H1 (cell line): ENCODE measurements at regions not wholly inside any gene's neighbourhood (a gene's known extent, or its start where the extent isn't known, plus 50 kb on each side); places are given as distances from the start of the nearest gene placed in this dataset.

ENCODE experiments used
- CTCF ChIA-PET: fragments of 300-600 bp; sonication (Branson Sonifier 250); formaldehyde crosslinking; loops from one replicate; lab custom pipeline; 2021; ENCODE audit not compliant: partially characterized antibody; lab: Charles Lee
- POLR2A ChIA-PET: fragments of 300-600 bp; sonication (Branson Sonifier 250); formaldehyde crosslinking; loops from one replicate; lab custom pipeline; 2021; ENCODE audit warnings: inconsistent platforms; ENCODE audit not compliant: partially characterized antibody; lab: Charles Lee
- DNase-seq, 2 experiments: peaks; one replicate each; pipeline versions ENCODE4 v3.0.0 to v3.0.0-alpha.2; 2010 to 2022; ENCODE audit warnings: low spot score in 2 of 2, low read depth in 1 of 2, mixed read lengths in 1 of 2
- FAIRE-seq: peaks from 2 replicates; lab custom pipeline; 2011; peaks lifted over from hg19 to GRCh38; lab: Jason Lieb, UNC
- H2AFZ ChIP-seq: 2 replicates; pipeline ENCODE4 v1.8.1; 2012; ENCODE audit warnings: low read length, inconsistent platforms
- H2AK5ac ChIP-seq: 2 replicates; pipeline ENCODE4 v1.6.1; 2013; ENCODE audit warnings: low read depth, low read length
- H2BK120ac ChIP-seq: replicated peaks from 2 replicates; pipeline ENCODE3; 2013; ENCODE audit warnings: low read depth, low read length, inconsistent platforms
- H2BK12ac ChIP-seq: 2 replicates; pipeline ENCODE4 v1.6.1; 2013; ENCODE audit warnings: low read depth, low read length
- H2BK15ac ChIP-seq: 2 replicates; pipeline ENCODE4 v1.6.1; 2013; ENCODE audit warnings: low read length
- H2BK20ac ChIP-seq: 2 replicates; pipeline ENCODE4 v1.6.1; 2013; ENCODE audit warnings: low read length
- H2BK5ac ChIP-seq: 2 replicates; pipeline ENCODE4 v1.6.1; 2013; ENCODE audit warnings: low read depth, low read length
- H3K14ac ChIP-seq: 2 replicates; pipeline ENCODE4 v1.6.1; 2013; ENCODE audit warnings: inconsistent platforms; ENCODE audit not compliant: insufficient read length
- H3K18ac ChIP-seq: 2 replicates; pipeline ENCODE4 v1.6.1; 2013; ENCODE audit warnings: low read length; ENCODE audit errors: extremely low read depth
- H3K23ac ChIP-seq: 2 replicates; pipeline ENCODE4 v1.6.1; 2013; ENCODE audit warnings: inconsistent platforms; ENCODE audit not compliant: insufficient read length
- H3K23me2 ChIP-seq: 2 replicates; pipeline ENCODE4 v1.6.1; 2013; ENCODE audit warnings: low read depth, low read length
- H3K27ac ChIP-seq: 2 replicates; pipeline ENCODE4 v1.6.1; 2011; ENCODE audit warnings: low read depth, low read length, inconsistent platforms
- H3K27me3 ChIP-seq, 4 experiments: replicated peaks in 1 of 4; 1 replicate in 1 of 4; 2 replicates in 3 of 4; pipeline versions ENCODE4 v1.6.1 to v1.8.1; 2011 to 2013; ENCODE audit warnings: low read length in 3 of 4, mild to moderate bottlenecking in 3 of 4, inconsistent platforms in 2 of 4, mixed read lengths in 2 of 4, moderate library complexity in 1 of 4; ENCODE audit not compliant: control insufficient read depth in 3 of 4, insufficient read depth in 3 of 4; ENCODE audit errors: extremely low read depth in 1 of 4
- H3K36me3 ChIP-seq, 4 experiments: 2 replicates each; pipeline versions ENCODE4 v1.6.1 to v1.8.1; 2011 to 2013; ENCODE audit warnings: mild to moderate bottlenecking in 4 of 4, low read length in 3 of 4, moderate library complexity in 2 of 4, control low read depth in 1 of 4, inconsistent platforms in 1 of 4; ENCODE audit not compliant: insufficient read depth in 4 of 4, control insufficient read depth in 2 of 4
- H3K4ac ChIP-seq: replicated peaks from 2 replicates; pipeline ENCODE3; 2013; ENCODE audit warnings: low read length, low read depth, mixed read lengths, inconsistent platforms; ENCODE audit not compliant: insufficient read length
- H3K4me1 ChIP-seq, 4 experiments: replicated peaks in 1 of 4; 1 replicate in 1 of 4; 2 replicates in 3 of 4; pipeline versions ENCODE4 v1.6.1 to v1.8.1; 2011 to 2013; ENCODE audit warnings: low read length in 3 of 4, inconsistent platforms in 2 of 4, mixed read lengths in 1 of 4; ENCODE audit not compliant: insufficient read depth in 4 of 4, control insufficient read depth in 3 of 4
- H3K4me2 ChIP-seq, 2 experiments: 2 replicates each; pipeline versions ENCODE4 v1.6.1 to v1.8.1; 2011 to 2013; ENCODE audit warnings: low read depth in 2 of 2, low read length in 2 of 2, control low read depth in 1 of 2, inconsistent platforms in 1 of 2, mild to moderate bottlenecking in 1 of 2; ENCODE audit not compliant: insufficient read depth in 1 of 2
- H3K4me3 ChIP-seq, 4 experiments: fragments of 200-600, 300-600 bp in 1 of 4; sonication (generic), shearing (Covaris generic), sonication (Bioruptor Twin) in 1 of 4; 2 replicates each; pipeline versions ENCODE4 v1.5.1 to v1.8.1; 2011 to 2016; ENCODE audit warnings: low read length in 4 of 4, low read depth in 3 of 4, control low read depth in 2 of 4, inconsistent platforms in 2 of 4, mild to moderate bottlenecking in 2 of 4, mixed read lengths in 1 of 4, moderate library complexity in 1 of 4; ENCODE audit not compliant: insufficient read depth in 2 of 4; ENCODE audit errors: extremely low read depth in 1 of 4
- H3K56ac ChIP-seq: replicated peaks from 2 replicates; pipeline ENCODE3; 2013; ENCODE audit warnings: low read depth, mild to moderate bottlenecking, mixed read lengths, low read length, inconsistent platforms; ENCODE audit not compliant: insufficient read length
- H3K79me1 ChIP-seq: 2 replicates; pipeline ENCODE4 v1.6.1; 2013; ENCODE audit warnings: low read depth, low read length, control low read depth
- H3K79me2 ChIP-seq, 2 experiments: 2 replicates each; pipeline versions ENCODE4 v1.6.1 to v1.8.1; 2012 to 2013; ENCODE audit warnings: low read length in 2 of 2, mild to moderate bottlenecking in 2 of 2, inconsistent platforms in 1 of 2; ENCODE audit not compliant: insufficient read depth in 2 of 2, control insufficient read depth in 1 of 2
- H3K9ac ChIP-seq, 4 experiments: replicated peaks in 1 of 4; 1 replicate in 1 of 4; 2 replicates in 3 of 4; pipeline versions ENCODE4 v1.6.1 to v1.8.1; 2011 to 2013; ENCODE audit warnings: low read depth in 3 of 4, low read length in 3 of 4, control low read depth in 2 of 4, mild to moderate bottlenecking in 2 of 4, moderate library complexity in 2 of 4, inconsistent platforms in 1 of 4; ENCODE audit errors: extremely low read depth in 1 of 4
- H3K9me3 ChIP-seq, 2 experiments: 2 replicates each; pipeline versions ENCODE4 v1.6.1 to v1.8.1; 2012 to 2013; ENCODE audit warnings: mild to moderate bottlenecking in 2 of 2, moderate library complexity in 2 of 2, control low read depth in 1 of 2, inconsistent platforms in 1 of 2, low read depth in 1 of 2, low read length in 1 of 2, mixed read lengths in 1 of 2; ENCODE audit not compliant: insufficient read depth in 2 of 2
- H4K20me1 ChIP-seq, 2 experiments: replicated peaks in 1 of 2; 2 replicates each; pipeline versions ENCODE3 to v1.8.1; 2011 to 2013; ENCODE audit warnings: inconsistent platforms in 2 of 2, low read length in 2 of 2, mild to moderate bottlenecking in 1 of 2; ENCODE audit not compliant: insufficient read depth in 2 of 2, control insufficient read depth in 1 of 2
- H4K5ac ChIP-seq: 2 replicates; pipeline ENCODE4 v1.6.1; 2013; ENCODE audit warnings: low read length, low read depth, mixed read lengths, inconsistent platforms; ENCODE audit not compliant: insufficient read length
- H4K8ac ChIP-seq: 2 replicates; pipeline ENCODE4 v1.8.0; 2013; ENCODE audit warnings: mild to moderate bottlenecking, moderate library complexity, low read length, inconsistent platforms; ENCODE audit not compliant: insufficient read depth; ENCODE audit errors: extremely low read depth
- H4K91ac ChIP-seq: replicated peaks from 2 replicates; pipeline ENCODE3; 2013; ENCODE audit warnings: low read length, mixed read lengths, inconsistent platforms; ENCODE audit not compliant: insufficient read length
- EZH2 ChIP-seq: fragments of 200-600 bp; sonication (generic); IDR thresholded peaks from 2 replicates; pipeline ENCODE4 v1.7.1; 2012; ENCODE audit warnings: low read depth, mild to moderate bottlenecking, moderate library complexity, low read length, inconsistent platforms; ENCODE audit not compliant: severe bottlenecking
- GABPA ChIP-seq: IDR thresholded peaks from 2 replicates; pipeline ENCODE4 v1.6.1; 2011; ENCODE audit warnings: mild to moderate bottlenecking, low read length, moderate library complexity, borderline replicate concordance; ENCODE audit not compliant: insufficient read depth
- RBBP5 ChIP-seq: IDR thresholded peaks from 2 replicates; pipeline ENCODE4 v1.7.1; 2012; ENCODE audit warnings: low read depth, mild to moderate bottlenecking, inconsistent platforms, low read length, moderate library complexity, borderline replicate concordance
- SIRT6 ChIP-seq: IDR thresholded peaks from one replicate; pipeline ENCODE4 v1.7.1; 2012; ENCODE audit warnings: low read length, inconsistent platforms
- SP4 ChIP-seq: IDR thresholded peaks from 2 replicates; pipeline ENCODE4 v1.6.1; 2012; ENCODE audit warnings: low read length, inconsistent platforms
- WGBS, 2 experiments: shearing (Covaris generic) in 1 of 2; methylation state at CpG; one replicate each; pipeline versions ENCODE4 v1.1.6 to v1.1.7; 2013 to 2015; ENCODE audit warnings: low lambda C conversion rate in 2 of 2, mixed read lengths in 2 of 2, inconsistent platforms in 1 of 2, low coverage in 1 of 2, missing lambda C conversion rate in 1 of 2; ENCODE audit not compliant: insufficient replicate concordance in 2 of 2, insufficient coverage in 1 of 2, insufficient read length in 1 of 2; ENCODE audit errors: extremely low coverage in 1 of 2, missing lambda C conversion rate in 1 of 2; 5-methylcytosine and 5-hydroxymethylcytosine counted together
- TF ChIP-seq, protein P1 (sequence below): IDR thresholded peaks from 2 replicates; pipeline ENCODE4 v1.6.1; 2012; ENCODE audit warnings: inconsistent platforms

GRCh38 chrX:103441878-103442535 lies 65.7 kb downstream of the BEX3 start:
- peak overlapping the region; percentile 71; the same call in 1 of the 2 replicates for H3K18ac ChIP-seq
- no peak overlapping the region for H2AFZ ChIP-seq
- ChIA-PET POLR2A (interaction anchor here (0.9 kb wide), 2 partner anchors 18 to 68 kb away, joined by 3 to 4 read pairs; no protein-coding TSS in a partner anchor), CTCF (interaction anchor here (0.9 kb wide), 1 partner anchor 22 kb away, joined by 3 read pairs; no protein-coding TSS in a partner anchor)
- 91% methylated on average over 4 of the region's 4 CpGs; no CpG with 5 or more reads in 1 of the 2 experiments for WGBS, 2 experiments
- no peak overlapping the region for H3K4me3 ChIP-seq
- no peak overlapping the region for H3K14ac ChIP-seq
- H3K9me3 ChIP-seq, result no peaks in the 10 kb centered on the region
- no peak overlapping the region for H3K4me2 ChIP-seq
- DNase-seq (no peak), FAIRE-seq (no peak)
- no peak overlapping the region for H4K91ac ChIP-seq
- no peaks in the 10 kb centered on the region for H3K36me3 ChIP-seq
- no peak overlapping the region for H3K56ac ChIP-seq
- H3K4ac ChIP-seq, result no peak overlapping the region
- H4K8ac ChIP-seq, result no peak overlapping the region
- H3K23ac ChIP-seq, result no peak overlapping the region
- H2AK5ac ChIP-seq, result 0 out of 2 replicates have a peak overlapping the region, but pooled peaks have one; percentile 75
- no peak overlapping the region for H2BK20ac ChIP-seq
- no peak overlapping the region for H4K5ac ChIP-seq
- H2BK120ac ChIP-seq, result peak overlapping the region; percentile 43
- no peak overlapping the region for H3K9ac ChIP-seq
- TF ChIP-seq EZH2 (no peak), SIRT6 (no peak), RBBP5 (no peak), GABPA (no peak), SP4 (no peak)
- TF ChIP-seq, protein P1, sequence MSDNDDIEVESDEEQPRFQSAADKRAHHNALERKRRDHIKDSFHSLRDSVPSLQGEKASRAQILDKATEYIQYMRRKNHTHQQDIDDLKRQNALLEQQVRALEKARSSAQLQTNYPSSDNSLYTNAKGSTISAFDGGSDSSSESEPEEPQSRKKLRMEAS, result no peak
- H2BK5ac ChIP-seq, result peak overlapping the region; percentile 60; the same call in 1 of the 2 replicates
- no peak overlapping the region for H2BK15ac ChIP-seq
- no peaks in the 10 kb centered on the region for H3K27me3 ChIP-seq
- peaks cover 0 to 6% (median 1%) of the 10 kb centered on the region in 4 experiments; a peak in 3 of 7 replicates for H3K4me1 ChIP-seq
- no peak overlapping the region for H3K27ac ChIP-seq
- no peaks in the 10 kb centered on the region for H3K79me1 ChIP-seq
- H2BK12ac ChIP-seq, result no peak overlapping the region
- no peaks in the 10 kb centered on the region for H3K23me2 ChIP-seq
- no peaks in the 10 kb centered on the region for H3K79me2 ChIP-seq
- H4K20me1 ChIP-seq, result no peaks in the 10 kb centered on the region
